GM23248 (cell line): ENCODE measurements at regions not wholly inside any gene's neighbourhood (a gene's known extent, or its start where the extent isn't known, plus 50 kb on each side); places are given as distances from the start of the nearest gene placed in this dataset.

Source experiments
- DNase-seq: peaks from one replicate; pipeline ENCODE4 v3.0.0-alpha.2; 2015
- H2AFZ ChIP-seq: fragments of 200-600 bp; sonication (generic); 2 replicates; pipeline ENCODE4 v1.6.1; 2016; ENCODE audit warnings: antibody characterized with exemption
- H3F3A ChIP-seq: fragments of 200-600 bp; sonication (generic); 2 replicates; pipeline ENCODE4 v1.6.1; 2016; ENCODE audit warnings: mild to moderate bottlenecking, antibody characterized with exemption, mixed run types; ENCODE audit not compliant: insufficient read depth
- H3K27ac ChIP-seq: fragments of 200-600 bp; sonication (generic); 2 replicates; pipeline ENCODE4 v1.5.1; 2016; ENCODE audit warnings: mild to moderate bottlenecking
- H3K27me3 ChIP-seq: fragments of 200-600 bp; sonication (generic); replicated peaks from 2 replicates; pipeline ENCODE4 v1.6.1; 2016; ENCODE audit warnings: mild to moderate bottlenecking; ENCODE audit not compliant: insufficient read depth
- H3K36me3 ChIP-seq: fragments of 200-600 bp; sonication (generic); 2 replicates; pipeline ENCODE4 v1.6.1; 2016; ENCODE audit warnings: low read depth, mild to moderate bottlenecking
- H3K4me1 ChIP-seq: fragments of 200-600 bp; sonication (generic); 2 replicates; pipeline ENCODE4 v1.6.1; 2016; ENCODE audit warnings: mild to moderate bottlenecking; ENCODE audit not compliant: insufficient read depth
- H3K4me2 ChIP-seq: fragments of 200-600 bp; sonication (generic); one replicate; pipeline ENCODE4 v1.6.1; 2016; ENCODE audit warnings: mild to moderate bottlenecking; ENCODE audit not compliant: unreplicated experiment
- H3K4me3 ChIP-seq: fragments of 200-600 bp; sonication (generic); 2 replicates; pipeline ENCODE4 v1.5.1; 2016; ENCODE audit warnings: mild to moderate bottlenecking
- H3K79me2 ChIP-seq: fragments of 200-600 bp; sonication (generic); 2 replicates; pipeline ENCODE4 v1.6.1; 2016; ENCODE audit warnings: mild to moderate bottlenecking; ENCODE audit not compliant: insufficient read depth
- H3K9ac ChIP-seq: fragments of 200-600 bp; sonication (generic); 2 replicates; pipeline ENCODE4 v1.6.1; 2016; ENCODE audit warnings: mild to moderate bottlenecking
- H3K9me2 ChIP-seq: fragments of 200-600 bp; sonication (generic); 2 replicates; pipeline ENCODE4 v1.6.1; 2016; ENCODE audit warnings: mixed run types, mild to moderate bottlenecking, moderate library complexity; ENCODE audit not compliant: insufficient read depth
- H3K9me3 ChIP-seq: fragments of 200-600 bp; sonication (generic); one replicate; pipeline ENCODE4 v1.6.1; 2017; ENCODE audit warnings: low read depth
- H4K20me1 ChIP-seq: fragments of 200-600 bp; sonication (generic); 2 replicates; pipeline ENCODE4 v1.6.0; 2016; ENCODE audit not compliant: insufficient read depth
- EZH2 ChIP-seq: fragments of 200-600 bp; sonication (generic); IDR thresholded peaks from 2 replicates; pipeline ENCODE4 v1.6.1; 2018; ENCODE audit warnings: antibody characterized with exemption, mild to moderate bottlenecking; ENCODE audit not compliant: insufficient read depth, poor library complexity, severe bottlenecking
- EZH2phosphoT487 ChIP-seq: fragments of 200-600 bp; sonication (generic); IDR thresholded peaks from 2 replicates; pipeline ENCODE4 v1.6.1; 2018; ENCODE audit warnings: antibody characterized with exemption, moderate library complexity, mild to moderate bottlenecking, low read depth; ENCODE audit not compliant: insufficient read depth
- WGBS, 2 experiments: methylation state at CpG; one replicate each; pipeline ENCODE4 v1.1.6; 2015 to 2017; ENCODE audit warnings: low lambda C conversion rate in 2 of 2, low coverage in 1 of 2; ENCODE audit errors: missing lambda C conversion rate in 2 of 2; 5-methylcytosine and 5-hydroxymethylcytosine counted together
- in situ Hi-C: fragments of 300-500 bp; cut with MboI; formaldehyde crosslinking; loops from 2 replicates; pipeline ENCODE4 v1.15.0; 2020

DNA sequence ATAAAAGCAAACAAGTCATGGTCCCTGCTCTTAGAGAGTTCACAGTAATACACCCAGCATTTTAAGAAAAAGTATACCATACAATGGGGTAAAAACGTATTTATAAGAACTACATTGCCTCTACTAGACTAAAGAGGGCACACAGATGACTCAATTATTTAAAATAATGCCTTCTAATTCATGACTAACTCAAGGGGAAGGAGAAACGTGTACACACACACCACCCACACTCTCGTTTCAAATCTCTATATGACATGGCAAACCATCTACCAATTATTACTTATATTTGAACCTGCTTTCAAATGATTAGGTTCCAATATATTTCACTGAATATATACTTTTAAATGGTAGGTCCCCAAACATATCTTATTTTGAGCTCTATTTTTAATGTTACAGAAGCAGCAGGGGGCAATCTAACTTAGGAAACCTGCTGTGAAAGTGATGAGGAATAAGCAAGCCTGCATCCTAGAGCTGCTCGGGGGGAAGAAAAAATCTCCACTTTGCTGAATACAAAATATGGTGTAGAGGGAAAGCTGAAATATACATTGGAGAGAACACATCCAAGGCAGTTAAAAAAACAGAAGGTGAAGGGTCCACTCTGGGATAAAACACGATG is 232.4 kb upstream of the PSMD7 start:
- in situ Hi-C loops, result no loop called here
- no peak overlapping the region for H2AFZ ChIP-seq
- no peak overlapping the region for H3K4me2 ChIP-seq
- no peaks in the 10 kb centered on the region for H3K36me3 ChIP-seq
- DNase-seq, result peak; percentile 6
- H3K27ac ChIP-seq, result no peak overlapping the region
- no peaks in the 10 kb centered on the region for H3F3A ChIP-seq
- no peaks in the 10 kb centered on the region for H3K9me3 ChIP-seq
- no peaks in the 10 kb centered on the region for H3K27me3 ChIP-seq
- H3K79me2 ChIP-seq, result no peaks in the 10 kb centered on the region
- no peaks in the 10 kb centered on the region for H3K4me1 ChIP-seq
- no peak for TF ChIP-seq EZH2phosphoT487
- no peak for TF ChIP-seq EZH2
- no peak overlapping the region for H3K9ac ChIP-seq
- no peak overlapping the region for H3K4me3 ChIP-seq
- no peaks in the 10 kb centered on the region for H3K9me2 ChIP-seq
- WGBS, 2 experiments, result 6 to 15% methylated on average over 5 of the region's 5 CpGs
- no peaks in the 10 kb centered on the region for H4K20me1 ChIP-seq

DNA sequence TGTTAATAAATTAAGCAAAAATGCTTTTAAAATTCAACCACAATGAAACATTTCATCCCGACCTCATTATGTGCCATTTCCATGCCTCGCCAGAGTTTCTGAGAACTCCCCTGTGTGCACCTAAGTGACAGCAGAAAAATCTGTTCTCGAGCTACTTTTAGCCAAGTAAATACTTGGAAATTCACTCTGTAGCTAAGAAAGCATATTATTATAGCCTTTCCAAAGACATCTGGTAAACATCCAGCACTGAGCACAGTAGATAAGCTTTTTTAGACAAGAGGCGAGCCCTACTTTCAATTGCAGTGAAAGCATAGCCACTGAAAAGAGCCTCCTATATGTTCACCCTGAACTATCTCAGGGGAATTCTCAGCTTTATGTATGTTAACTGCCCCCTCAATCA is 242.8 kb upstream of the PSMD7 start:
- Histone ChIP-seq H3K79me2 (no peaks in the 10 kb centered on the region), H3K9ac (no peak overlapping the region), H2AFZ (no peak overlapping the region), H3K4me1 (no peaks in the 10 kb centered on the region), H3K27me3 (no peaks in the 10 kb centered on the region), H3F3A (no peaks in the 10 kb centered on the region), H3K4me3 (no peak overlapping the region), H3K27ac (no peak overlapping the region), H3K9me3 (no peaks in the 10 kb centered on the region), H4K20me1 (no peaks in the 10 kb centered on the region), H3K4me2 (no peak overlapping the region), H3K36me3 (no peaks in the 10 kb centered on the region), H3K9me2 (no peaks in the 10 kb centered on the region)
- in situ Hi-C loops, result no loop called here
- TF ChIP-seq EZH2phosphoT487 (no peak), EZH2 (no peak)
- 9 to 10% methylated on average over 4 of the region's 4 CpGs for WGBS, 2 experiments
- DNase-seq, result no peak

DNA sequence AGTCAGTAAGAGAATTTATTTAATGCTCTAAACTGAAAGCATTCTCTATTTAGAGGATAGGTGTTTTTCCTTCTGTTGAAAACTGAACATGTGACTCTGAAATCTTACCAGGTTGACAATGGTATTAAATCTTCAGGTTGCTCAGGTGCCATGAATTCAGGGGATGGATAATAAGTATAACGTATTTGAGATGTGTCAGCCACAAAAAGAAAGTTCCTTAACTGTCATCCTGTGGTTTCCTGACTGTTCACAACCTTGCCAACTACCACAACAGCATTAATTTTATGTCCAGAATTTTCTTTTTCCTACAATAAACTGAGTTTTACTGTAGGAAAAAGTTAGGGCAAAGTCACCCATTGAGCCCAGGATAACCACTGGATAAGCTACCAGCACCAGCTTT is 243.3 kb upstream of the PSMD7 start:
- H3K9me3 ChIP-seq, result no peaks in the 10 kb centered on the region
- H3K79me2 ChIP-seq, result no peaks in the 10 kb centered on the region
- H4K20me1 ChIP-seq, result no peaks in the 10 kb centered on the region
- no peaks in the 10 kb centered on the region for H3K27me3 ChIP-seq
- no peak overlapping the region for H3K27ac ChIP-seq
- no peak for TF ChIP-seq EZH2phosphoT487
- TF ChIP-seq EZH2, result no peak
- no peak for DNase-seq
- 5 to 7% methylated on average over 1 of the region's 1 CpG for WGBS, 2 experiments
- H3K36me3 ChIP-seq, result no peaks in the 10 kb centered on the region
- no peak overlapping the region for H2AFZ ChIP-seq
- H3K4me3 ChIP-seq, result no peak overlapping the region
- no peaks in the 10 kb centered on the region for H3K9me2 ChIP-seq
- no peak overlapping the region for H3K4me2 ChIP-seq
- H3K4me1 ChIP-seq, result no peaks in the 10 kb centered on the region
- no peaks in the 10 kb centered on the region for H3F3A ChIP-seq
- in situ Hi-C loops, result no loop called here
- H3K9ac ChIP-seq, result no peak overlapping the region

DNA sequence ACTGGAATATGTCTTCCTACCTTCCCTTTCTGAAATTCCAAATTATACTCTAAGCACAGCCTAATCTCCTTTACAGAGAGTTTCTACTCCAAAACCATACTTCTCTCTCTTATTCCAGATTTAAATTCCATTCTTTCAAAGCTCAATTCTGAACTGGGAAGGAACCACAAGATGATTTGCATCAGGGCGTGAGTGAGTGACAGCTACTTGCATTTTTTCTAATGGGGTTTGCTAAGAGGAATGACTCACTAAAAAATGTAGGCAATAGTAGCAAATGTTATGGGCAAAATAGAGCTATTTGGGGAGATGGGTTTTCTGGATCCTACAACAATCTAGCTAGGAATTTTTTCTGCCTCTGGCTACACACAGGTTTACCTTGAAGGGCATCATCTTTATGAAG is 244.6 kb upstream of the PSMD7 start:
- no peak for DNase-seq
- Histone ChIP-seq H3K9me3 (no peaks in the 10 kb centered on the region), H3K27ac (no peak overlapping the region), H4K20me1 (no peaks in the 10 kb centered on the region), H3K79me2 (no peaks in the 10 kb centered on the region), H3K9ac (no peak overlapping the region), H3K4me2 (no peak overlapping the region), H3K9me2 (no peaks in the 10 kb centered on the region), H3K27me3 (no peaks in the 10 kb centered on the region), H3F3A (no peaks in the 10 kb centered on the region), H3K36me3 (no peaks in the 10 kb centered on the region), H3K4me1 (no peaks in the 10 kb centered on the region), H2AFZ (no peak overlapping the region), H3K4me3 (no peak overlapping the region)
- TF ChIP-seq EZH2phosphoT487 (no peak), EZH2 (no peak)
- in situ Hi-C loops, result no loop called here
- 13 to 30% methylated on average over 1 of the region's 1 CpG for WGBS, 2 experiments

DNA sequence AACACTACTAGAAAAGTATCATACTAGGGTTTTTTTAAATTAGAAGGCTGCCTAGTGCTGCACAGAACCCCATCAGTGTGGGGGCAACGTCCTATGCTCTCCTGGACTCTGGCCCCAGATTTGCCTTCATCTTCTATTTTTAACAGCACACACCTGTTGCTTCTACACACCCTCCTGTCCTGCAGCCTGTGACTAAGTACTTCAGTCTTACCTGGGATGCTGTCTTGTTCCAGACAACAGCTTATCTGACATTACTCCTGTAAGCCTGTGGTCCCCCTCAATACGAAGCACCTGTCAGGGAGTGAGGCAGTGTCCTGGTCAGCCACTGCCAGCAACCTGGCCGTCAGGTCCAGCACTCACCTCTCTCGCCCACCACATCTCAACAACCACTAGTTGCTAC is 247.6 kb upstream of the PSMD7 start:
- no peak for DNase-seq
- Histone ChIP-seq H3F3A (no peaks in the 10 kb centered on the region), H3K4me3 (no peak overlapping the region)

More for the DNA sequence above, 247.6 kb upstream of the PSMD7 start:
- no peaks in the 10 kb centered on the region for H4K20me1 ChIP-seq
- TF ChIP-seq EZH2phosphoT487, result no peak
- no peak for TF ChIP-seq EZH2
- H3K9ac ChIP-seq, result no peak overlapping the region
- no peaks in the 10 kb centered on the region for H3K36me3 ChIP-seq
- no peaks in the 10 kb centered on the region for H3K4me1 ChIP-seq
- no peak overlapping the region for H2AFZ ChIP-seq
- WGBS, 2 experiments, result 18 to 27% methylated on average over 4 of the region's 4 CpGs
- H3K9me2 ChIP-seq, result no peaks in the 10 kb centered on the region
- no peaks in the 10 kb centered on the region for H3K27me3 ChIP-seq
- no peaks in the 10 kb centered on the region for H3K9me3 ChIP-seq
- no peak overlapping the region for H3K4me2 ChIP-seq
- H3K79me2 ChIP-seq, result no peaks in the 10 kb centered on the region
- H3K27ac ChIP-seq, result no peak overlapping the region
- in situ Hi-C loops, result no loop called here
